Upper lobe of left lung (tissue), 4 donors: ENCODE measurements at regions not wholly inside any gene's neighbourhood (a gene's known extent, or its start where the extent isn't known, plus 50 kb on each side); places are given as distances from the start of the nearest gene placed in this dataset.

Experiments
- EP300 ChIP-seq, 4 donors: sonication (generic); formaldehyde crosslinking; IDR thresholded peaks; one replicate each; pipeline ENCODE4 v1.5.1; 2017; ENCODE audit warnings: antibody characterized with exemption in 4 of 4, control low read depth in 2 of 4
- POLR2A ChIP-seq, 4 donors: fragments of 450-650 bp; IDR thresholded peaks; one replicate each; pipeline ENCODE4 v1.5.1; 2016 to 2017; ENCODE audit warnings: antibody characterized with exemption in 4 of 4, mild to moderate bottlenecking in 2 of 4
- POLR2AphosphoS5 ChIP-seq, 2 donors: sonication (generic); formaldehyde crosslinking; IDR thresholded peaks; one replicate each; pipeline ENCODE4 v1.5.1; 2017; ENCODE audit warnings: antibody characterized with exemption in 2 of 2
- TF ChIP-seq, protein P1 (sequence below), 6 experiments: fragments of 450-650 bp in 4 of 6; fragments of 200-600 bp in 2 of 6; sonication (generic) in 2 of 6; IDR thresholded peaks; one replicate each; pipeline ENCODE4 v1.5.1; 2016 to 2019; ENCODE audit warnings: antibody characterized with exemption in 6 of 6

DNA sequence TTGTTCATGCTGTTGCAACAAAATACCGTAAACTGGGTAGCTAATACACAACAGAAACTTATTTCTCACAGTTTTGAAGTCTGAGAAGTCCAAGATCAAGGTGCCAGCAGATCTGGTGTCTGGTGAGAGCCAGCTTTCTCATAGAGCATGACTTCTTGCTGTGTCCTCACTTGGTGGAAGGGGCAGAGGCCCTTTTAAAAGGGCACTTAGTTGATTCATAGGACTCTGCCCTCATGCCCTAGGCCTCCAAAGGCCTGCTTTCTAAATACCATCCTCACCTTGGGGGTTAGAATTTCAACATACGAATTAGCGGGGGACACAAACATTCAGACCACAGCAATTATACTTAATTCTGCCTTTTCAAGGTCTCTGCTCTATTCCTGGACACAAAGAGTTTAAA, 52.3 kb upstream of the FDX1 start:
- TF ChIP-seq, protein P1, sequence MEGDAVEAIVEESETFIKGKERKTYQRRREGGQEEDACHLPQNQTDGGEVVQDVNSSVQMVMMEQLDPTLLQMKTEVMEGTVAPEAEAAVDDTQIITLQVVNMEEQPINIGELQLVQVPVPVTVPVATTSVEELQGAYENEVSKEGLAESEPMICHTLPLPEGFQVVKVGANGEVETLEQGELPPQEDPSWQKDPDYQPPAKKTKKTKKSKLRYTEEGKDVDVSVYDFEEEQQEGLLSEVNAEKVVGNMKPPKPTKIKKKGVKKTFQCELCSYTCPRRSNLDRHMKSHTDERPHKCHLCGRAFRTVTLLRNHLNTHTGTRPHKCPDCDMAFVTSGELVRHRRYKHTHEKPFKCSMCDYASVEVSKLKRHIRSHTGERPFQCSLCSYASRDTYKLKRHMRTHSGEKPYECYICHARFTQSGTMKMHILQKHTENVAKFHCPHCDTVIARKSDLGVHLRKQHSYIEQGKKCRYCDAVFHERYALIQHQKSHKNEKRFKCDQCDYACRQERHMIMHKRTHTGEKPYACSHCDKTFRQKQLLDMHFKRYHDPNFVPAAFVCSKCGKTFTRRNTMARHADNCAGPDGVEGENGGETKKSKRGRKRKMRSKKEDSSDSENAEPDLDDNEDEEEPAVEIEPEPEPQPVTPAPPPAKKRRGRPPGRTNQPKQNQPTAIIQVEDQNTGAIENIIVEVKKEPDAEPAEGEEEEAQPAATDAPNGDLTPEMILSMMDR (IDR thresholded peaks at IDR 0.05): no peak
- no peak for TF ChIP-seq POLR2A (IDR thresholded peaks at IDR 0.05)
- no peak for TF ChIP-seq EP300 (IDR thresholded peaks at IDR 0.05)
- TF ChIP-seq POLR2AphosphoS5 (IDR thresholded peaks at IDR 0.05): no peak
